ENCODE measurements at regions not wholly inside any gene's neighbourhood (a gene's known extent, or its start where the extent isn't known, plus 50 kb on each side); places are given as distances from the start of the nearest gene placed in this dataset.
"Not testable (repeated sequence)": the region's sequence is repeated elsewhere in the genome, so short reads cannot be mapped to it uniquely, and the experiment has no call there.

DNA sequence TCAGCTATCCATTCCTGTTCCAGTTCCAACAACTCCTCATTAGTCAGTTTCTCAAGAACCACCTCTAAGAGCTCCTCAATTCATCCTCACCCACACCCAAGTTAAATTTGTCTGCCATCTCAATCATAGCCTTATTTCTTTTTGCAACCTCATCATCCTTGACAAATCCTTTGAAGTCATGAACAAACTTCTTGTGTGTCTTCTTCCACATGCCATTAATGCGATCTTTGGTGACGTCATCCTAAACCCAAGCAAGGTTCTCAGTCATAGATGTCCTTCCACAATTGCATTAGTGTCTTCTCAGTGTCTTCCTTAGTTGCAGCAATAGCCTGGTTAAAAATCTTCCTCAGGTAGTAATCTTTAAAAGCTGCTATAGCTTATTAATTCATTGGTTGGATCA, 71.2 kb upstream of the FSIP2 start:
- no peak for DNase-seq

DNA sequence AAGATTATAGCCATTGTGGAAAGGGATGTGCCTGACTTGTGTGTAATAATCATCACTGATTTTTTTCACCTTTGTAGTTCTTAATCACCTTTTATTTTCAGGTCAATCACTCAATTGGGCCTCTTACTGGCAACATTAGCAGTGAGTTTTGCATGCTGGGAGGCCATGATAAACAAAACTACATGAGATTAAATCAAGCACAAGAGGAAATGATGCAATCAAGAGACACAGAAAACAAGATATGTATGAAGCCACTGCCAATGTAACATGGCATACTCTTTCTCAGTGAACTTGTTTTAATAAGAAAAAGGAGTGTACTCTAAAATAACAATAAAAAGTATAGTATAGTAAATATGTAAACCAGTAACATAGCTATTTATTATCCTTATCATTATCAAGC, 69.9 kb upstream of the FSIP2 start:
- DNase-seq = no peak

DNA sequence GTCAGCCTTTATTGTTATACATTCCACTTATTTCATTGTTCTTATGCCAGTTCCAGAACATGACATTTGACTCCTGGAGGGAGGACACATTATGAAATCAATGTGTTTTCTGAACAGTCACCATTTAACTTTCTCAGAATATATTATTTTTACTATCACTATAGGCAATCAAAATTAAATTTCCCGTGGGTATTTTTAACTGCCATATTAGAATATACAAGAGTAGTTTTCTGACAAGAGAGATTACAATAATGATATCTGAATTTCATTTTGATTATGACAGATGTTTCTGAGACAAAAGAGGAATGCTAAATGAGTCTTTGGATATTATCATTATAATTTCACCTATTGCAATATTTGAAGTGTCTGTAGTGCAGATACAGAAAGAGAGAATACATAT, 64.4 kb upstream of the FSIP2 start:
- no peak for DNase-seq

DNA sequence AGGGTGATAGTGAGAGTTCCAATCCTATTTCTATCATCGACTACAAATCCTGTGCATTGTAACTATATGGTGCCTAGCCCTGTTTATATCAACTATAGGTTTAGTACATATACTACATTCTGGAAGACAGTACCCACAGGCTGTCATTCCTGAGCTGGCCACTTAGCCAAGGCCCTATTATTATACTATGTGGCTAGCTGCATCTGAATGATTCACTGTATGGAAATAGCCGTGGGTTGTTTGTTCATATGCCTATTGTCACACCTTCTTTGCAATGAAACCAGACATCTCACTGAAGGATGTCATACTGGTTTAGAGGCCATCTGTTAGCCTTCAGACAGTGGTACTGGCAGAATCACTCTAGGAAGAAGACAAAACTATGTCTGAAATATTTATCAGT, 62.3 kb upstream of the FSIP2 start:
- no peak for DNase-seq

DNA sequence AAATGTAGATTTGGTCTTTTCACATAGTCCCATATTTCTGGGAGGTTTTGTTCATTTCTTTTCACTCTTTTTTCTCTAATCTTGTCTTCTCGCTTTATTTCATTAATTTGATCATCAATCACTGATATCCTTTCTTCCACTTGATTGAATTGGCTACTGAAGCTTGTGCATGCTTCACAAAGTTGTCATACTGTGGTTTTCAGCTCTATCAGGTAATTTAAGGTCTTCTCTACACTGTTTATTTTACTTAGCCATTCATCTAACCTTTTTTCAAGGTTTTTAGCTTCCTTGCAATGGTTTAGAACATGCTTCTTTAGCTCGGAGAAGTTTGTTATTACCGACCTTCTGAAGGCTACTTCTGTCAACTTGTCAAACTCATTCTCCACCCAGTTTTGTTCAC, 51.6 kb upstream of the FSIP2 start:
- not testable (repeated sequence) for DNase-seq

DNA sequence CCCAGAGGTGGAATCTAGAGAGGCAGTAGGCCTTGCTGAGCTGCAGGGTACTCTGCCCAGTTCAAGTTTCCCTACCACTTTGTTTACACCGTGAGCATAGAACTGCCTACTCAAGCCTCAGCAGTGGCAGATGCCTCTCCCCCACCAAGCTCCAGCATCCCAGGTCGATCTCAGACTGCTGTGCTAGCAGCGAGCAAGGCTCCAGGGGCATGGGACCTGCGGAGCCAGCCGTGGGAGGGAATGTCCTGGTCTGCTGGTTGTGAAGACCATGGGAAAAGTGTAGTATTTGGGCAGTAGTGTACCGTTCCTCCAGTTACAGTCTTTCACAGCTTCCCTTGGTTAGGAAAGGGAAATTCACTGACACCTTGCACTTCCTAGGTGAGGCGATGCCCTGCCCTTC, 50.6 kb upstream of the FSIP2 start:
- DNase-seq = no peak
